ENCODE measurements at regions not wholly inside any gene's neighbourhood (a gene's known extent, or its start where the extent isn't known, plus 50 kb on each side); places are given as distances from the start of the nearest gene placed in this dataset.

GRCh38 chr13:79245937-79246577 is 160.0 kb downstream of the RBM26 start:
- TF ChIP-seq EZH2phosphoT487 (IDR thresholded peaks at IDR 0.05; ENCODE audit: borderline replicate concordance, low read depth, low read length), result no peak
- TF ChIP-seq CTCF (conservative IDR thresholded peaks at IDR 0.05; ENCODE audit: low read length), result no peak

All from OCI-LY7 (cell line).